ENCODE measurements at regions not wholly inside any gene's neighbourhood (a gene's known extent, or its start where the extent isn't known, plus 50 kb on each side); places are given as distances from the start of the nearest gene placed in this dataset.
A peak's percentile ranks its signal among the peaks of the same experiment; 100 is the strongest.
"Not testable (repeated sequence)": the region's sequence is repeated elsewhere in the genome, so short reads cannot be mapped to it uniquely, and the experiment has no call there.

DNA sequence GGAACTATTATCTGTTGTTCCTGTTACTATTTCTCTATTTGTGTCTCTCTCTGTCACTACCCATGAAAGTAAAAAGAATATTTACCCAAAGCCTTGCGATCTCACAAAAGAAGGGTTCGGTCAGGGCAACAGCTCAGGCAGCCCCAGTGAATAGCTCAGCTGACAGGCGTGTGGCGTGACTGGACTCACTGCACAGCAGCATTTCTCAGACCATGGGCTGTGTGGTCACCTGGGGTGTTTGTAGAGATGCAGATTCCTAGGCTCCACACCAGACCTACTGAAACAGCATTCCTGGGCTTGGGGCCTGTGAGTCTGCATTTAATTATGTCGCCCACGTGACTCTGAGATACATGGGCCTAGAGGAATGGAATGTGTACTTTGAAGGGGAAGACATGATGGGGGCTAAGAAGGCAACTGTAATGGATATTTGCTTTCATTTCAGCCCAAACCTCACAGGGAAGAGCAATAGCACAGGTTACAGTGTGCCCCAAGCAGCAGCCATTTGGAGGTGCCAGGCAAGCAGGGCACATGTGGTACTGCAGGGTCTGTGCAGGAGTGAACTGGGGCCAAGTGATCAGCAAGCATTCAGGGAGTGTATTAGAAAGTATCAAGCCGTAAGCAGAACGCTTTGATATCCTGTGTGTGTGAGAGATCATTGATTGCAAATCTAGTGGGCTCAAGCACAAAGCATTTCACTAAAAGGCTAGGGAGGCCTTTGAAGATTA, 90.4 kb upstream of the RBMS1 start:
- peak; percentile 47 for FAIRE-seq
- no peaks in the 10 kb centered on the region for H3K36me3 ChIP-seq (ENCODE audit: control insufficient read depth, insufficient read depth, low read length)
- H3K27me3 ChIP-seq (ENCODE audit: control insufficient read depth, insufficient read depth, low read length), result no peaks in the 10 kb centered on the region
- DNase-seq (ENCODE audit: low read depth), result no peak
- TF ChIP-seq, protein P1, sequence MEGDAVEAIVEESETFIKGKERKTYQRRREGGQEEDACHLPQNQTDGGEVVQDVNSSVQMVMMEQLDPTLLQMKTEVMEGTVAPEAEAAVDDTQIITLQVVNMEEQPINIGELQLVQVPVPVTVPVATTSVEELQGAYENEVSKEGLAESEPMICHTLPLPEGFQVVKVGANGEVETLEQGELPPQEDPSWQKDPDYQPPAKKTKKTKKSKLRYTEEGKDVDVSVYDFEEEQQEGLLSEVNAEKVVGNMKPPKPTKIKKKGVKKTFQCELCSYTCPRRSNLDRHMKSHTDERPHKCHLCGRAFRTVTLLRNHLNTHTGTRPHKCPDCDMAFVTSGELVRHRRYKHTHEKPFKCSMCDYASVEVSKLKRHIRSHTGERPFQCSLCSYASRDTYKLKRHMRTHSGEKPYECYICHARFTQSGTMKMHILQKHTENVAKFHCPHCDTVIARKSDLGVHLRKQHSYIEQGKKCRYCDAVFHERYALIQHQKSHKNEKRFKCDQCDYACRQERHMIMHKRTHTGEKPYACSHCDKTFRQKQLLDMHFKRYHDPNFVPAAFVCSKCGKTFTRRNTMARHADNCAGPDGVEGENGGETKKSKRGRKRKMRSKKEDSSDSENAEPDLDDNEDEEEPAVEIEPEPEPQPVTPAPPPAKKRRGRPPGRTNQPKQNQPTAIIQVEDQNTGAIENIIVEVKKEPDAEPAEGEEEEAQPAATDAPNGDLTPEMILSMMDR (IDR thresholded peaks at IDR 0.05; ENCODE audit: insufficient read depth, low read length, severe bottlenecking), result no peak
- no peak overlapping the region for H3K4me3 ChIP-seq (ENCODE audit: low read depth, low read length)

DNA sequence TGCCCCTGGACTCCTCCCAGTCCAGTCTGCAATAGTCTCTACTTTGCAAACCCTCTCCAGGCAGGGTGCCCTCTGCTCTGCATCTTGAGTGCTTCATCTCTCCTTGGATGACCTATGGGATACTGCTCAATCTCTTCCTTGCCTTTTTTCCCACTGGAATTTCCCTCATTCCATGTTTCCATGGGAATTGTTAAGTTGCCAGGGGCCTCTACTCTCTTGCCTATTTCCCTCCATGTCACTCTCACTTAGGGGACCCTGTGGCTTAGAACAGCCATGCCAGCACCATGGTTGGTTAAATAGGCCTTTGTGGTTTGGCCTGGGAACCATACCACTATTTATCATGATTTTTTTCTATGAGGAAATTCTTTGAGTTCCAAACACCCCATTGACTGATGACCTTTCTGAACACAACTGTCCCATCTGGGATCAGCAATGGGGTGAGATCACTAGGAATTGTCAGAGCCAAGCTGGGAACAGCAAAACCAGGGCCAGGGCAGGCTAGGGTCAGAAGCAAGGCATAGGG, 91.4 kb upstream of the RBMS1 start:
- Histone ChIP-seq H3K27me3 (ENCODE audit: control insufficient read depth, insufficient read depth, low read length) (no peaks in the 10 kb centered on the region), H3K36me3 (ENCODE audit: control insufficient read depth, insufficient read depth, low read length) (no peaks in the 10 kb centered on the region), H3K4me3 (ENCODE audit: low read depth, low read length) (no peak overlapping the region)
- TF ChIP-seq, protein P1 (IDR thresholded peaks at IDR 0.05; ENCODE audit: insufficient read depth, low read length, severe bottlenecking), result no peak
- FAIRE-seq, result no peak
- DNase-seq (ENCODE audit: low read depth), result no peak

DNA sequence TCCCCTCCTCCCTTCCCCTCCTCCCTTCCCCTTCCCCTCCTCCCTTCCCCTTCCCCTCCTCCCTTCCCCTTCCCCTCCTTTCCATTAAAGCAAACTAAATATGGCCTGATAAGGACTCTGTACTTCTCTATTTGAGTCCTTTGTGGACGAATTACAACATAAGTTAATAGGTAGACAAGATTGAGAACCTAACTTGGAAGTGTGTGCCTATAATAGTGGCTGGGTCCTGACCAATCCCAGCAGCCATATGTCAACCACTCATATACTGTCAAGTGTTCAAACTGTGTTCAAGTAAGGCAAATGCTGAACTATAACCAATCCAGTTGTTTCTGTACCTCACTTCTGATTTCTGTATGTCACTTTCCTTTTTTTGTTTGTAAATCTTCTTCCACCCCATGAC, 97.1 kb upstream of the RBMS1 start:
- FAIRE-seq, result no peak
- TF ChIP-seq, protein P1 (IDR thresholded peaks at IDR 0.05; ENCODE audit: insufficient read depth, low read length, severe bottlenecking), result no peak
- no peak for DNase-seq (ENCODE audit: low read depth)
- Histone ChIP-seq H3K27me3 (ENCODE audit: control insufficient read depth, insufficient read depth, low read length) (no peaks in the 10 kb centered on the region), H3K4me3 (ENCODE audit: low read depth, low read length) (no peak overlapping the region), H3K36me3 (ENCODE audit: control insufficient read depth, insufficient read depth, low read length) (no peaks in the 10 kb centered on the region)

DNA sequence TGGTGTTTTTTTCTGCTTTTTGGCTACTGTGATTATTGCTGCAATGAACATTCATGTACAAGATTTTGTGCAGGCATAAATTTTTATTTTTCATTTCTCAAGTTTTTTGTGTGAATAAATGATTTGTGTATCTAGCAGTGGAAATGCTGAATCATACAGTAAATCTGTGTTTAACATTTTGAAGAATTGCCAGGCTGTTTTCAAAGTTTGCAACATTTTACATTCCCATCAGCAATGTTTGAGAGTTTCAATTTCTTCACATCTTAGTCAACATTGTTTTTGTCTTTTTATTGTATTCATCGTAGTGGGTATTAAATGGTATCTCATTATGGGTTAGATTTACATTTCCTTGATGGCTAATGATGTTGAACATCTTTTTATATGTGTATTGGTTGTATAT, 98.8 kb upstream of the RBMS1 start:
- no peaks in the 10 kb centered on the region for H3K36me3 ChIP-seq (ENCODE audit: control insufficient read depth, insufficient read depth, low read length)
- H3K27me3 ChIP-seq (ENCODE audit: control insufficient read depth, insufficient read depth, low read length), result no peaks in the 10 kb centered on the region
- DNase-seq (ENCODE audit: low read depth) (no peak), FAIRE-seq (no peak)
- H3K4me3 ChIP-seq (ENCODE audit: low read depth, low read length), result no peak overlapping the region
- TF ChIP-seq, protein P1 (IDR thresholded peaks at IDR 0.05; ENCODE audit: insufficient read depth, low read length, severe bottlenecking), result no peak

DNA sequence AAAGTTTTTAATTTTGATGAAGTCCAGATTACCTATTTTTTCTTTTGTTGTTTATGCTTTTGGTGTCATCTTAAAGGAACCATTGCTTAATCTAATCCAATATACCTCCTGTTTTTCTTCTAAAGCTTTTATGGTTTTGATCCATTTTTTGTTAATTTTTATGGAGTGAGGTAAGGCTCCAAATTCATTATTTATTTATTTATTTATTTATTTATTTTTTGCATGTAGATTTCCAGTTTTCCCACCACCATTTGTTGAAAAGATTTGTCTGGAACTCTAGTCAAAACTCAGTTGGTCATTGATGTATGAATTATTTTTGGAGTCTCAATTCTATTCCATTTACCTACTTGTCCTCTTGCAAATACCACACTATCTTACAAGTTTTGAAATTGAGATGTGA, 99.4 kb upstream of the RBMS1 start:
- Histone ChIP-seq H3K36me3 (ENCODE audit: control insufficient read depth, insufficient read depth, low read length) (no peaks in the 10 kb centered on the region), H3K4me3 (ENCODE audit: low read depth, low read length) (no peak overlapping the region), H3K27me3 (ENCODE audit: control insufficient read depth, insufficient read depth, low read length) (no peaks in the 10 kb centered on the region)
- DNase-seq (ENCODE audit: low read depth), result no peak
- FAIRE-seq, result no peak
- TF ChIP-seq, protein P1 (IDR thresholded peaks at IDR 0.05; ENCODE audit: insufficient read depth, low read length, severe bottlenecking), result no peak

DNA sequence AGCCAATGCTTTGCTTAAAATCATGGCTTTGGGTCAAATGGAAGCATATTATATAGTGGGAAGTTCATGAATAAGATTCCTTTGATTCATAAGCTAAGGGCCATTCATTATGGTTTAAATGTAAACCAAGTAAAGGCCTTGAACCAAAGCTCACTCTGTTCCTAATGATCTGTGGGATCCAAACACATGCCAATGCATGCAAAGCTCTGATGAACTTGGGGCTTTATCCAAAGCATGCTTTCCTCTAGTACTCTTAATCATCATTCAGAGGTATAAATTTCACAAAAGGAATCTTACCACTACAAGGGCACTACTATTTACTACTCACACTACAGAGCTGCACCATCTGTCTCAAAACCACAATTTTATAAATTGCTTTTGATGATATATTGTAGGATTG, 102.8 kb upstream of the RBMS1 start:
- no peak for DNase-seq (ENCODE audit: low read depth)
- Histone ChIP-seq H3K27me3 (ENCODE audit: control insufficient read depth, insufficient read depth, low read length) (no peaks in the 10 kb centered on the region), H3K36me3 (ENCODE audit: control insufficient read depth, insufficient read depth, low read length) (no peaks in the 10 kb centered on the region), H3K4me3 (ENCODE audit: low read depth, low read length) (no peak overlapping the region)
- TF ChIP-seq, protein P1 (IDR thresholded peaks at IDR 0.05; ENCODE audit: insufficient read depth, low read length, severe bottlenecking), result no peak
- no peak for FAIRE-seq

DNA sequence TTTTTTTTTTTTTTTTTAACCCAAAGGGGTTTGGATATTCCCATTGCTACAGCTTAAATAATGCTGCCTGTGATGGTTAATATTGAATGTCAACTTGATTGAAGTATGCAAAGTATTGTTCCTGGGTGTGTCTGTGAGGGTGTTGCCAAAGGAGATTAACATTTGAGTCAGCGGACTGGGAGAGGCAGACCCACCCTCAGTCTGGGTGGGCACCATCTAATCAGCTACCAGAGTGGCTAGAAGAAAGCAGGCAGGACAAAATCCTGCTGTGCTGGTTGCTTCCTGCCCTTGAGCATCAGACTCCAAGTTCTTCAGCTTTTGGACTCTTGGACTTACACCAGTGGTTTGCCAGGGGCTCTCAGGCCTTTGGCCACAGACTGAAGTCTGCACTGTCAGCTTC, 106.8 kb upstream of the RBMS1 start:
- not testable (repeated sequence) for DNase-seq (ENCODE audit: low read depth); H3K27me3 ChIP-seq (ENCODE audit: control insufficient read depth, insufficient read depth, low read length); FAIRE-seq; H3K4me3 ChIP-seq (ENCODE audit: low read depth, low read length); H3K36me3 ChIP-seq (ENCODE audit: control insufficient read depth, insufficient read depth, low read length)

Data from bronchial epithelial cell (primary cell).